ENCODE measurements at regions not wholly inside any gene's neighbourhood (a gene's known extent, or its start where the extent isn't known, plus 50 kb on each side); places are given as distances from the start of the nearest gene placed in this dataset.

- CTCF ChIA-PET, result no interaction called here
- POLR2A ChIA-PET, result no interaction called here
Measured at GRCh38 chr1:222250376-222250775, 297.5 kb downstream of the HHIPL2 start.

GRCh38 chr1:222247811-222248310, 300.0 kb downstream of the HHIPL2 start:
- ChIA-PET CTCF (no interaction called here), POLR2A (no interaction called here)

GRCh38 chr1:222247081-222247480, 300.8 kb downstream of the HHIPL2 start:
- ChIA-PET POLR2A (no interaction called here), CTCF (no interaction called here)

GRCh38 chr1:222243902-222244301, 304.0 kb downstream of the HHIPL2 start:
- ChIA-PET CTCF (no interaction called here), POLR2A (no interaction called here)

GRCh38 chr1:222242492-222242891, 305.4 kb downstream of the HHIPL2 start:
- CTCF ChIA-PET, result no interaction called here
- POLR2A ChIA-PET, result no interaction called here

GRCh38 chr1:222241410-222241809, 306.5 kb downstream of the HHIPL2 start:
- ChIA-PET CTCF (no interaction called here), POLR2A (no interaction called here)

- ChIA-PET POLR2A (no interaction called here), CTCF (no interaction called here)
Measured at GRCh38 chr1:222240536-222241181, 307.2 kb downstream of the HHIPL2 start.

- POLR2A ChIA-PET, result no interaction called here
- CTCF ChIA-PET, result no interaction called here
Measured at GRCh38 chr1:222239130-222239529, 308.8 kb downstream of the HHIPL2 start.

- ChIA-PET POLR2A (no interaction called here), CTCF (no interaction called here)
Measured at GRCh38 chr1:222234351-222234750, 313.6 kb downstream of the HHIPL2 start.

- POLR2A ChIA-PET, result no interaction called here
- CTCF ChIA-PET, result no interaction called here
Measured at GRCh38 chr1:222233444-222234158, 314.3 kb downstream of the HHIPL2 start.

GRCh38 chr1:222232842-222233241, 315.1 kb downstream of the HHIPL2 start:
- ChIA-PET POLR2A (no interaction called here), CTCF (no interaction called here)

GRCh38 chr1:222229672-222230312, 318.1 kb downstream of the HHIPL2 start:
- POLR2A ChIA-PET, result no interaction called here
- CTCF ChIA-PET, result no interaction called here

- CTCF ChIA-PET, result no interaction called here
- POLR2A ChIA-PET, result no interaction called here
Measured at GRCh38 chr1:222225316-222225691, 322.6 kb downstream of the HHIPL2 start.

- CTCF ChIA-PET, result no interaction called here
- POLR2A ChIA-PET, result no interaction called here
Measured at GRCh38 chr1:222224636-222225315, 323.1 kb downstream of the HHIPL2 start.

- CTCF ChIA-PET, result no interaction called here
Measured at GRCh38 chr1:222224156-222224555, 323.7 kb downstream of the HHIPL2 start.

GRCh38 chr1:222223010-222223409, 324.9 kb downstream of the HHIPL2 start:
- CTCF ChIA-PET, result no interaction called here
- POLR2A ChIA-PET, result no interaction called here

More at GRCh38 chr1:222224156-222224555, 323.7 kb downstream of the HHIPL2 start:
- POLR2A ChIA-PET, result no interaction called here

GRCh38 chr1:222216255-222216754, 331.6 kb downstream of the HHIPL2 start:
- ChIA-PET POLR2A (no interaction called here), CTCF (no interaction called here)

- CTCF ChIA-PET, result no interaction called here
- POLR2A ChIA-PET, result no interaction called here
Measured at GRCh38 chr1:222210776-222211175, 337.1 kb downstream of the HHIPL2 start.

GRCh38 chr1:222204475-222204874, 343.4 kb downstream of the HHIPL2 start:
- POLR2A ChIA-PET, result no interaction called here
- CTCF ChIA-PET, result no interaction called here

- POLR2A ChIA-PET, result no interaction called here
- CTCF ChIA-PET, result no interaction called here
Measured at GRCh38 chr1:222202831-222203230, 345.1 kb downstream of the HHIPL2 start.

GRCh38 chr1:222196736-222197135, 351.2 kb downstream of the HHIPL2 start:
- POLR2A ChIA-PET, result no interaction called here
- CTCF ChIA-PET, result no interaction called here

Measured in activated CD8-positive, alpha-beta memory T cell treated with anti-CD3 and anti-CD28 coated beads for 36 hours (primary cell).